ENCODE measurements at regions not wholly inside any gene's neighbourhood (a gene's known extent, or its start where the extent isn't known, plus 50 kb on each side); places are given as distances from the start of the nearest gene placed in this dataset.

GRCh38 chrX:124224528-124224927 is 107.9 kb upstream of the TEX13D start:
- DNase-seq (ENCODE audit: low spot score): no peak
- in situ Hi-C loops (cut with MboI; ENCODE audit: low sequenced_read_pairs, unreplicated experiment): no loop called here
- no peak for TF ChIP-seq CTCF (IDR thresholded peaks at IDR 0.05; ENCODE audit: borderline replicate concordance, control extremely low read depth, extremely low read depth, insufficient read depth, missing control alignments)

- in situ Hi-C loops (cut with MboI; ENCODE audit: low sequenced_read_pairs, unreplicated experiment): no loop called here
- no peak for DNase-seq (ENCODE audit: low spot score)
- no peak for TF ChIP-seq CTCF (IDR thresholded peaks at IDR 0.05; ENCODE audit: borderline replicate concordance, control extremely low read depth, extremely low read depth, insufficient read depth, missing control alignments)
These were observed 106.3 kb upstream of the TEX13D start for GRCh38 chrX:124226129-124226528.

- in situ Hi-C loops (cut with MboI; ENCODE audit: low sequenced_read_pairs, unreplicated experiment): no loop called here
- no peak for DNase-seq (ENCODE audit: low spot score)
- no peak for TF ChIP-seq CTCF (IDR thresholded peaks at IDR 0.05; ENCODE audit: borderline replicate concordance, control extremely low read depth, extremely low read depth, insufficient read depth, missing control alignments)
These were observed 103.6 kb upstream of the TEX13D start for GRCh38 chrX:124228849-124229248.

GRCh38 chrX:124229374-124229773 is 103.1 kb upstream of the TEX13D start:
- no peak for DNase-seq (ENCODE audit: low spot score)
- in situ Hi-C loops (cut with MboI; ENCODE audit: low sequenced_read_pairs, unreplicated experiment): no loop called here
- TF ChIP-seq CTCF (IDR thresholded peaks at IDR 0.05; ENCODE audit: borderline replicate concordance, control extremely low read depth, extremely low read depth, insufficient read depth, missing control alignments): no peak

GRCh38 chrX:124230655-124231450 is 101.6 kb upstream of the TEX13D start:
- DNase-seq (ENCODE audit: low spot score): no peak
- in situ Hi-C loops (cut with MboI; ENCODE audit: low sequenced_read_pairs, unreplicated experiment): no loop called here
- TF ChIP-seq CTCF (IDR thresholded peaks at IDR 0.05; ENCODE audit: borderline replicate concordance, control extremely low read depth, extremely low read depth, insufficient read depth, missing control alignments): no peak

GRCh38 chrX:124231451-124231759 is 101.1 kb upstream of the TEX13D start:
- in situ Hi-C loops (cut with MboI; ENCODE audit: low sequenced_read_pairs, unreplicated experiment): no loop called here
- DNase-seq (ENCODE audit: low spot score): no peak

More at GRCh38 chrX:124231451-124231759, 101.1 kb upstream of the TEX13D start:
- TF ChIP-seq CTCF (IDR thresholded peaks at IDR 0.05; ENCODE audit: borderline replicate concordance, control extremely low read depth, extremely low read depth, insufficient read depth, missing control alignments): no peak
